ENCODE measurements at regions not wholly inside any gene's neighbourhood (a gene's known extent, or its start where the extent isn't known, plus 50 kb on each side); places are given as distances from the start of the nearest gene placed in this dataset.
"Not testable (repeated sequence)": the region's sequence is repeated elsewhere in the genome, so short reads cannot be mapped to it uniquely, and the experiment has no call there.

DNA sequence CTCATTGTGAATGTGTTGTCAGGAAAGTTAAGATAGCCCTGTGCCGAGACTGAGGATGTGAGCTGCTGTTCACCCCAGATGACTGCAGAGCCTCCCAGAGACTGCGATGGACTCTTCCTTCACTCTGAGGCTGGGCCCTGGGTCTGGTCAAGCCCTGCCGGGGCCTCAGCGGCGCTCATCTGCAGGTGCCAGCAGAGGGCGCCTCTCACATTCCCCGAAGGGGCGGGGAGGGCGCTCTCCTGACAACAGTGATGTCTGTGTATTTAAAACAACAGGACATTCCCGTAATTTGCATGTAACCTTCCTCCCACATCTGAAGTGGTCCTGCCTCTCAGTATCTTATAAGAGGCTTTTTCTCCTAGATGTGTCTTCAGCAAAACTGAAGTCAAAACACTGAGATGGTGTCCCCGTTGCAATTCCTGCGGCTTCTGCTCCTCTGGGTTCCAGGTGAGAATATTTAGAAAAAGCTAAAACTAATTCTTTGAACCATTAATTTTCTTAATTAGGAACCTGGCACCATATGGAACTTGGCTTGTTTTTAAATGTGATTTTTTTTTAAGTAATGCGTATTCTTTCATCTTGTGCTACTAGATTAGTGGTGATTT lies 1377.9 kb downstream of the RPIA start:
- Mint-ChIP-seq H3K27me3 (ENCODE audit: low read depth) (no peaks in the 10 kb centered on the region), H3K4me3 (no peak overlapping the region), H3K4me1 (no peaks in the 10 kb centered on the region), H3K9me3 (peaks cover 6% of the 10 kb centered on the region), H3K27ac (ENCODE audit: unreplicated experiment) (no peak overlapping the region), H3K36me3 (ENCODE audit: low read depth) (peaks cover 2% of the 10 kb centered on the region)
- TF ChIP-seq, protein P1, sequence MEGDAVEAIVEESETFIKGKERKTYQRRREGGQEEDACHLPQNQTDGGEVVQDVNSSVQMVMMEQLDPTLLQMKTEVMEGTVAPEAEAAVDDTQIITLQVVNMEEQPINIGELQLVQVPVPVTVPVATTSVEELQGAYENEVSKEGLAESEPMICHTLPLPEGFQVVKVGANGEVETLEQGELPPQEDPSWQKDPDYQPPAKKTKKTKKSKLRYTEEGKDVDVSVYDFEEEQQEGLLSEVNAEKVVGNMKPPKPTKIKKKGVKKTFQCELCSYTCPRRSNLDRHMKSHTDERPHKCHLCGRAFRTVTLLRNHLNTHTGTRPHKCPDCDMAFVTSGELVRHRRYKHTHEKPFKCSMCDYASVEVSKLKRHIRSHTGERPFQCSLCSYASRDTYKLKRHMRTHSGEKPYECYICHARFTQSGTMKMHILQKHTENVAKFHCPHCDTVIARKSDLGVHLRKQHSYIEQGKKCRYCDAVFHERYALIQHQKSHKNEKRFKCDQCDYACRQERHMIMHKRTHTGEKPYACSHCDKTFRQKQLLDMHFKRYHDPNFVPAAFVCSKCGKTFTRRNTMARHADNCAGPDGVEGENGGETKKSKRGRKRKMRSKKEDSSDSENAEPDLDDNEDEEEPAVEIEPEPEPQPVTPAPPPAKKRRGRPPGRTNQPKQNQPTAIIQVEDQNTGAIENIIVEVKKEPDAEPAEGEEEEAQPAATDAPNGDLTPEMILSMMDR (conservative IDR thresholded peaks at IDR 0.05), result peak; percentile 56
- no peak for DNase-seq (ENCODE audit: low read depth, low spot score)

- H3K27me3 Mint-ChIP-seq (ENCODE audit: low read depth), result no peaks in the 10 kb centered on the region
- no peaks in the 10 kb centered on the region for H3K36me3 Mint-ChIP-seq (ENCODE audit: low read depth)
- TF ChIP-seq, protein P1 (conservative IDR thresholded peaks at IDR 0.05), result no peak
- no peak for DNase-seq (ENCODE audit: low read depth, low spot score)
- H3K9me3 Mint-ChIP-seq, result peaks cover 15% of the 10 kb centered on the region
- H3K4me1 Mint-ChIP-seq, result no peaks in the 10 kb centered on the region
- no peak overlapping the region for H3K4me3 Mint-ChIP-seq
- no peak overlapping the region for H3K27ac Mint-ChIP-seq (ENCODE audit: unreplicated experiment)
These were observed 1384.8 kb downstream of the RPIA start for GRCh38 chr2:90076311-90076710.

DNA sequence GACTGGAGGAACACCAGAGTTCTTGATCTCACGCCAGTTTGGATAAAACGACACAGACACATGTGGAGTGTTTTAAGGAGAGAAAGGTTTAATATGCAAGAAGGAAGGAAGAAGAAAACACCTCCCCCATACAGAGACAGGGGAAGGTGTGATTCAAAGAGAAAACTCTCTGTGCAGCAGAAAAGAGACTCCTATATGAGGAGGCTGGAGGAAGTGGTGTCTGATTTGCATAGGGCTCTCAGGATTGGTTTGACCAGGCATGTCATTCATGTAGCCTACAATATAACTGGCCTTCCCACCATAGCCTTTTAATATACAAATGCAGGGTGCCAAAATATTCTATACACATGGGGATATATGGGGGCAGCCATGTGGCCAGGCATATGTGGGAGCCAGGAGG lies 1386.5 kb downstream of the RPIA start:
- Mint-ChIP-seq H3K27me3 (ENCODE audit: low read depth) (no peaks in the 10 kb centered on the region), H3K9me3 (peaks cover 15% of the 10 kb centered on the region), H3K36me3 (ENCODE audit: low read depth) (no peaks in the 10 kb centered on the region), H3K27ac (ENCODE audit: unreplicated experiment) (no peak overlapping the region), H3K4me1 (no peaks in the 10 kb centered on the region), H3K4me3 (no peak overlapping the region)
- no peak for DNase-seq (ENCODE audit: low read depth, low spot score)
- TF ChIP-seq, protein P1 (conservative IDR thresholded peaks at IDR 0.05), result no peak

- no peaks in the 10 kb centered on the region for H3K27me3 Mint-ChIP-seq (ENCODE audit: low read depth)
- H3K4me1 Mint-ChIP-seq, result no peaks in the 10 kb centered on the region
- H3K36me3 Mint-ChIP-seq (ENCODE audit: low read depth), result no peaks in the 10 kb centered on the region
- H3K9me3 Mint-ChIP-seq, result peaks cover 12% of the 10 kb centered on the region
- H3K4me3 Mint-ChIP-seq, result no peak overlapping the region
- no peak for DNase-seq (ENCODE audit: low read depth, low spot score)
- H3K27ac Mint-ChIP-seq (ENCODE audit: unreplicated experiment), result no peak overlapping the region
- TF ChIP-seq, protein P1 (conservative IDR thresholded peaks at IDR 0.05), result no peak
These were observed 1387.9 kb downstream of the RPIA start for GRCh38 chr2:90079374-90079773.

DNA sequence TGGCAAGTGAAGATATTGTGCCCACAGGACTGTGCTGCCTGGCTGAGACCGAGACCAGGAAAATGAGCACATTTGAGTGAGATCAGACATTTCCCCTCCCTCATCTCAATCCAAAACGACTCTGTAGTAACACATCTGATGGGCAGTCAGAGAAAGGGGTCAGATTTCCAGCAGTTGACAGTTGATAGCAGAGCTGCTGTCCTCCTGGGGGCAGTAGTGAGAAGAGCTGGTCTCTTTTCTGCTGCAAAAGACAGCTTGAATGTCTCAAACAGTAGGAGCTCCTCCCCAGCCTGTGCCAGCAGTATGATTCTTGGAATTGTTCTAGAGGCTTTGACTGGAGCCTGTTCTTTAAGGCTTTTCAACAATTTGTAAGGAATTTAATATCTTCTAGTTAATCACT lies 1396.3 kb downstream of the RPIA start:
- H3K9me3 Mint-ChIP-seq; H3K4me1 Mint-ChIP-seq; H3K36me3 Mint-ChIP-seq (ENCODE audit: low read depth); H3K27ac Mint-ChIP-seq (ENCODE audit: unreplicated experiment); H3K27me3 Mint-ChIP-seq (ENCODE audit: low read depth); H3K4me3 Mint-ChIP-seq; DNase-seq (ENCODE audit: low read depth, low spot score): not testable (repeated sequence)
- TF ChIP-seq, protein P1 (conservative IDR thresholded peaks at IDR 0.05), result peak; percentile 23

GRCh38 chr2:90093571-90094270 lies 1402.2 kb downstream of the RPIA start:
- H3K9me3 Mint-ChIP-seq; H3K4me1 Mint-ChIP-seq; H3K27ac Mint-ChIP-seq (ENCODE audit: unreplicated experiment); H3K4me3 Mint-ChIP-seq; H3K36me3 Mint-ChIP-seq (ENCODE audit: low read depth); DNase-seq (ENCODE audit: low read depth, low spot score); H3K27me3 Mint-ChIP-seq (ENCODE audit: low read depth): not testable (repeated sequence)

GRCh38 chr2:90097617-90098016 lies 1406.1 kb downstream of the RPIA start:
- H3K9me3 Mint-ChIP-seq; H3K27ac Mint-ChIP-seq (ENCODE audit: unreplicated experiment); H3K4me3 Mint-ChIP-seq; H3K4me1 Mint-ChIP-seq; H3K36me3 Mint-ChIP-seq (ENCODE audit: low read depth); DNase-seq (ENCODE audit: low read depth, low spot score); H3K27me3 Mint-ChIP-seq (ENCODE audit: low read depth): not testable (repeated sequence)

DNA sequence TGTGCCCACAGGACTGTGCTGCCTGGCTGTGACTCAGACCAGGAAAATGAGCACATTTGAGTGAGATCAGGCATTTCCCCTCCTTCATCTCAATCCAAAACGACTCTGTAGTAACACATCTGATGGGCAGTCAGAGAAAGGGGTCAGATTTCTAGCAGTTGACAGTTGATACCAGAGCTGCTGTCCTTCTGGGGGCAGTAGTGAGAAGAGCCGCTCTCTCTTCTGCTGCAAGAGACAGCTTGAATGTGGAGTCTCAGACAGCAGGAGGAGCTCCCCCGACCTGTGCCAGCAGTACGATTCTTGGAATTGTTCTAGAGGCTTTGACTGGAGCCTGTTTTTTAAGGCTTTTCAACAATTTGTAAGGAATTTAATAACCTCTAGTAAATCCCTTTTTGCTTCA lies 1413.7 kb downstream of the RPIA start:
- H3K4me3 Mint-ChIP-seq; H3K4me1 Mint-ChIP-seq; H3K27ac Mint-ChIP-seq (ENCODE audit: unreplicated experiment): not testable (repeated sequence)

DNA sequence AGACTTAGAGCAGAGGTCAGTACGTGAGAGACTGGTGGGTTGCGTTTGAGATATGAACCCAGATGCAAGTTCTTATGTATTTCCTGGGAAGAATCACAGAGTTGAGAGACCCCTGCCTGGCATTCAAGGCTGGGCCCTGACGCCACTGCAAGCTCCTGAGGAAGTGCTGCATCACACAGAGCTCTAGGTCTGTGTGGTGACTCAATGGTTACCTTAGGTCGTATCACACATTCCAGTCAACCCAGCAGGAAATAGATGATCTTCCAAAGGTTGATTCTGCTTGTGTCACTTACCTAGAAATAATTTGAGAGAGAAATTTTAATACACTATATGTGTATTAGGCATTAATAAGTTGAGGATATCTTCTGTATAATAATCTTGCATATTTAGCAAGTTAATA lies 1431.9 kb downstream of the RPIA start:
- H3K36me3 Mint-ChIP-seq (ENCODE audit: low read depth); H3K27me3 Mint-ChIP-seq (ENCODE audit: low read depth); H3K27ac Mint-ChIP-seq (ENCODE audit: unreplicated experiment); H3K4me3 Mint-ChIP-seq; DNase-seq (ENCODE audit: low read depth, low spot score); H3K9me3 Mint-ChIP-seq; H3K4me1 Mint-ChIP-seq: not testable (repeated sequence)

More for the DNA sequence above, 1413.7 kb downstream of the RPIA start:
- H3K9me3 Mint-ChIP-seq; DNase-seq (ENCODE audit: low read depth, low spot score); H3K27me3 Mint-ChIP-seq (ENCODE audit: low read depth); H3K36me3 Mint-ChIP-seq (ENCODE audit: low read depth): not testable (repeated sequence)

Measured in neural crest cell (in vitro differentiated cells).